Mammary epithelial cell (primary cell): ENCODE measurements at regions not wholly inside any gene's neighbourhood (a gene's known extent, or its start where the extent isn't known, plus 50 kb on each side); places are given as distances from the start of the nearest gene placed in this dataset.

ENCODE experiments used
- CTCF ChIP-seq, 2 donors: IDR thresholded peaks in 1 of 2; conservative IDR thresholded peaks in 1 of 2; 2 replicates each; pipeline ENCODE4 v1.5.1; 2011 to 2012; ENCODE audit warnings: inconsistent platforms in 2 of 2, low read length in 2 of 2, mild to moderate bottlenecking in 2 of 2, control low read depth in 1 of 2, low read depth in 1 of 2; ENCODE audit not compliant: insufficient read depth in 1 of 2; ENCODE audit errors: extremely low read depth in 1 of 2
- EZH2 ChIP-seq: IDR thresholded peaks from 2 replicates; pipeline ENCODE4 v1.6.1; 2012; ENCODE audit warnings: low read length, inconsistent platforms, borderline replicate concordance

- TF ChIP-seq CTCF (conservative IDR thresholded peaks at IDR 0.05 in 1 of 2, IDR thresholded peaks at IDR 0.05 in 1 of 2; ENCODE audit: extremely low read depth in 1 of 2, insufficient read depth in 1 of 2, low read depth in 1 of 2, low read length in 2 of 2): no peak
- no peak for TF ChIP-seq EZH2
Observed at GRCh38 chr5:39531306-39531705, 106.5 kb upstream of the DAB2 start.
